GM21381 (cell line): ENCODE measurements at regions not wholly inside any gene's neighbourhood (a gene's known extent, or its start where the extent isn't known, plus 50 kb on each side); places are given as distances from the start of the nearest gene placed in this dataset.

Source experiments
- ATAC-seq: cut with Tn5 transposase; IDR thresholded peaks from one replicate; pipeline ENCODE4 v1.9.1; 2021; ENCODE audit warnings: mild to moderate bottlenecking, moderate library complexity; ENCODE audit not compliant: unreplicated experiment

DNA sequence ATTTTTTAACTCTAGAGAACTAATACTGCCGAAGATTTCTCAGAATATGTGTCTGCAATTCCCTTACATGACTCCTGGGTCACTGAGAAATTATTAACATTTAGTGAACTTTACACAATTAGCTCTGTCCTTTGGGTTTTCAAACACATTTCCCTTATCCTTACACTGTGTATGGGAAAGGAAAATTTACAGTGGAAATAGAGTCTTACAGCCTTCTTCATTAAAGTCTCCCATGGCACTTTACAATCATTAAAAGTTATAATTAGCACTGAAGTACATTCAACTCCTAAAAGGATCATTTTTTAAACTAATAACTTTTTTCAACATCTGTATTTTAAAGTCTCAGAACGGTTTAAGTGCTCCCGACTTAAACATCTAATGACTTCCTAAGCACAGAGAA, 627.5 kb upstream of the TYRP1 start:
- no peak for ATAC-seq

- ATAC-seq = no peak
Observed at GRCh38 chr9:12066455-12067035, 626.6 kb upstream of the TYRP1 start.

DNA sequence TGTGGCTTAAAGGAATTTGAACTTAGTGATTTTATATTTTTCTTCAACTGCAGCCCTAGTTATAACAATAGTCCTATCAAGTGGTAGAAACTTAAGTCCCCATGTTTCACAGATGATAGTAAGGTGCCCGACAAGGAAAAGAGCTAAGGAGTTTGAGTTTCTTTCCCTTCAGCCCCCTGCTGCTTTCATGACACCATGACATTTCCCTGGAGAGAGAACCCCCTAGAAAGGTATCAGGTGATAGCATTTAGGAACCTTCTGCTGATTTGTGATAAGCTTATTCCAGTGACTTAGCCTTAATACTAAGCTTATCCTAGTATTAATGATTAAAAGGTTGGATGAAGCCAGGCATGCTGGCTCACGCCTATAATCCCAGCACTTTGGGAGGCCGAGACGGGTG, 623.8 kb upstream of the TYRP1 start:
- ATAC-seq = no peak

- ATAC-seq = no peak
Observed at GRCh38 chr9:12085399-12085798, 607.8 kb upstream of the TYRP1 start.

DNA sequence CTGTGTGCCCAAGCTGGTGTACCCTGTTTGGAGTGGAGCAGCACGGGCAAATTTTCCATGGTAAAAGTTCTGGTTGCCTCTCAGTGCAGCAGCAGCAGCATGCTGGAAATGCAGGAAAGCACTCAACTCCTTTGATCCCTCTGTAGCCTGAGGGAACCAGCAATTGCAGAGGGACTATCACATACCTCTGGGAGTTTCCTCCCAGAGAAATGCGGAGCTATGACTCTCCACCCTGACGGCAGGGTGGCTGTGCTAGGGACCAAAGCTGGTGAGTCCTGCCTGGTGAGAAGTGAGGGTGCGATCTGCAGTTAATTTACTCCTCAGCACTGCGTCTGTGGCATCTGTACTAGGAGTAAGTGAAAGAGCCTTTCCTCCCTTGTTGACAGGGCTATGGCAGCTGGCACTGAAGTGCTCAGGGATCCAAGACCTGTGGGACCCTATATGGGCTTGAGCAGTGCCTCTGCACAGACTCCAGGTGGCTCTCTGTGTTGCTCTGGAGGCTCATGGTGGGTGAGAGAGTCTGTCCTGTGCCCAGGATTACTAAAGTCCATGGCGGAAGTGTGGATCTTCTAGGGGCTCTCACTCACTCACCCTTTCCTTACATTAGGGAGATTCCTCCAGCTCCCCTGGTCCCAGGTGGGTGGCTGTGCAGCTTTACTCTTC, 601.2 kb upstream of the TYRP1 start:
- ATAC-seq = no peak

DNA sequence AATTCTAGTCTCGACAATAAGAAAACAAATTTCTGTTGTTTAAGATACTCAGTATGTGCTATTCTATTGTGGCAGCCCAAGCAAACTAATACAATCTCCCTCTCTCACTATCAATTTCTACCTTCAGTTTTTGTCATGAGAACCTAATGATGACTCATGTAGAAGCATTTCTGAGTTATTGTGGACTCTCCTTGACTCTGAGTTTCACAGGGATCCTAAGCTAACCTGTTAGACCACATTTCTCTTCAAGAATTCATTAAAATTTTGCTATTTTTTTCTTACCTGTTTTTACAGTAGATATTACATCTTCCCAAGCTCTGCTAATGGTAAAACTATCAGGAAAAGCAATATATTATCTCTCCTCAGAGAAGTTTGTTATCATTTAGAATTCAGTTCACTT, 599.1 kb upstream of the TYRP1 start:
- no peak for ATAC-seq

- no peak for ATAC-seq
Observed at GRCh38 chr9:12095931-12096330, 597.3 kb upstream of the TYRP1 start.

- ATAC-seq = no peak
Observed at GRCh38 chr9:12133416-12133815, 559.8 kb upstream of the TYRP1 start.

DNA sequence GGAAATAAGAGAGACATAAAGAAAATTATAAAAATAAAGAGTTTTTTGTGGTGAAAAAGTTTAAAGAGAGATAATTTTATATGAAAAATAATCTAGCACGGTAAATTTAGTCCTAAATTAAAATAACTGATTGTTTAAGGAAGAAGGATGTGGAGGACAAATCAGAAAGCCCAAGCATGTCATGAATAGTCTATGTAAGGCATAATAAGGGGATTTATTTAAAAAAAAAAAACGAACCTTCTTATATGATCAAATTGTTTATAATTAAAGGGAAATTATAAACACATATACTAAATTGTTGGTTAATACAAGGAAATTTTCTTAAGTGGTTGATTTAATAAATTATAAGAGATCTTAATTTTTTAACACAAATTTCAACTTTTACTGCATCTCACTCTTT, 551.8 kb upstream of the TYRP1 start:
- no peak for ATAC-seq

GRCh38 chr9:12155401-12156134, 537.6 kb upstream of the TYRP1 start:
- ATAC-seq = no peak

DNA sequence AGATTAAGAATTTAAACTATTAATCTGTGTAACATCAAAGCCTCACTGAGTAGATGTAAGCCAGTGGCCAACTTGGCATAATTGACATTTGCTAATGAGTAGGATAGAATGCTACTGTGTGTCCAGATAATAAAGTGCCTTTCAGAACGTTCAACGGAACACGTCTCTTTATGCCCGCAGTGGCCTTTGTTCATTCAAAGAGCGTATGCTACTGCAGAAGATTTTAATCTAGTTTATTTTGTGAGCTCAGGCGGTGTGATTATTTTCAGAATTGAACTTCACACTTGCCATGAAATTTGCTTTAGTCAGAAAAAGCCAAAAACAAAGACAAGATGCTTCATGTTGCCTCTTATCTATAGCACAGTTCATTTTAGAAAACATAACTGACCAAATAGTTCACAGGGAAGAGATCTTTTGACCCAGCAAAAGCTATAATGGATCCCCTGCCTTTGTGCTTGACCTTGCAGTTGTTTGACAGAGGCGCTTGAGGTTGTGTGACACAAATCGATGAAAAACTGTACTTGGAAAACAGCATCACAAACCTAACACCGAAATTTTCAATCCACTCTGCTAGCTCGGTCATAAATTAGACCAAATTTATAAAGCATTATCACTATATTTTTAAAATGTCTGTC, 530.9 kb upstream of the TYRP1 start:
- ATAC-seq = no peak

DNA sequence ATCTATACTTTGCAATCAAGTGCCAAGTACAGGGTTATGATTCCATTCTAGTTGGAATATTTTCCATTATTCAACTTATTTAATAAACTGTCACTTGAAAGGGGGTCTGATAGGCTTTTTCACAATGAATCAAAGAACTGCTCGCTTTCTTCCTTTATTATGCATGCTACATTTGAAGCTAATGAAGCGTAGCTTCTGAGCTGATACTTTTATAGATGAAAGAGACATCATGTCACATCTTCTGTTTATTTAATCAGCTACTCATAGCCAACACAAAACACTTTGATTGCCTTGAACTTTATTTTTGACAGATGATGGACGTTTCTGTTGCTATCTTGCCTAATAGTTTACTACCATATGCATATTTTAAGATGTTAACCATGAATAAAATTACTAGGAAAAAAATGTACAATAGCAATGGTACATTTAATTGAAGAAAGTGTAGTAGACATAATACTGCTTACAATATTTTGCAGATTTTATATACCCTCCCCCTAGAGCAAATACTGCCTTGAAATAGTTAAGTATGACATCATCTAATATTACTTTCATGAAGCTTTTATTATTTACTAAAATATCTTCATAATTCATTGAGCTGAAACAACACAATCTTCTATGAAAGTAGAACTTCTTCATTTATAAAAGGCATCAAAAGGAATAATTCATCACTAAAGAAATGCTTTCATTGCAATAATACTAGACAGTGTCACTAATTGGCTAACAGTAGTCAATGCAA, 529.3 kb upstream of the TYRP1 start:
- ATAC-seq = no peak

- no peak for ATAC-seq
Observed at GRCh38 chr9:12166518-12166917, 526.7 kb upstream of the TYRP1 start.

DNA sequence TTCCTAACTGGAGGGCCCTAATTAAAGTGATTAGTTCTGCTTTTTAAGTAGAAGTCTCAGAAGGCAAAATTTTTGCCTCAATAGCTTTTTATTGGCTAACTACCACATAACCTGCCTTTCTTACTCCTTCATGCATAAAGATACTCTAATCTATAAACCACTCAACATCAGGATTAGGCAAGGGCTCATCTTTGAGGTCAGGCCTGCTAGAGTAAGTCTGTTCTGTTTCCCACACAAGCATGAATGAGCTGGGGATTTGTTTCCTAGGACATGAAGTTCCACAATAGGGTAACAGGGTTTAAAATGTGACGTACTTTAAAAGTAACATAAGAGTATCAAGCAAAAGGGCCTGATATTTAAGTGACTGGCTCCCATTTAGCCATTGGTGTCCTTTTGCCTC, 522.7 kb upstream of the TYRP1 start:
- no peak for ATAC-seq

DNA sequence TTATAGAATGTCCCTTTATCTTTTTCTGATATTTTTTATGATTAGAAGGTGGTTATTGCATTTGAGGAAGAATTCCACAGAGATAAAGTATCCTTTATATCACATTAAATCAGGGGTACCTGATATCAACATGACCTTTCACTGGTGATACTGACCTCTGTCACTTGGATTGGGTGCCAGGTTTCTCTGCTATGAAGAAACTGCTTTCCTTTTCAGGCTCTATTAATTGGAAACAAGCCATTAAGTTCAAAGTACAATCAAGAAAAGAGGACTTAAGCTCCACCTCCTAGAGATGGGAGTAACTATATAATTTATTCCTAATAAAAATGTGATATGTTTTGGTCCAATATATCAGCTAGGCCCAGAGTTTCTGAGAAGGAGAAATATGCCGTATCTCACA, 514.6 kb upstream of the TYRP1 start:
- ATAC-seq = no peak

- ATAC-seq = no peak
Observed at GRCh38 chr9:12182806-12183205, 510.4 kb upstream of the TYRP1 start.

DNA sequence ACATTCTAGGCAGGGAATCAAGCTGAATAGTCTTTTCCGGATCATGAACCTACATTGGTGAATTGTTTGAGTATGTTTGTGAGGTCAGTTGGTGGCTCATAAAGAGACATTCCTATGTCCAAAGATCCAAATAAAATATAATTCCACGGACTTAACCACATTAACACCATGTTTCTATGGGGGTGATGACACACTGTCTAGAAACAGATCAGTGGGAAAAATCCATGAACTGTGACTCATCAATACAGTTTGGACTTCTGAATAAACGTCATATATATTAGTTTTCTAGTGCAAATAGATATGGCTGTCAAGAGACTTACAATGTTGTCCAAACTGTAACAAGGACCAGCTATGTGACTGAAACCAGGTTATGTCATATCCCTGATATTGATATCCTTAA, 509.9 kb upstream of the TYRP1 start:
- no peak for ATAC-seq

GRCh38 chr9:12185856-12186255, 507.3 kb upstream of the TYRP1 start:
- ATAC-seq = no peak

DNA sequence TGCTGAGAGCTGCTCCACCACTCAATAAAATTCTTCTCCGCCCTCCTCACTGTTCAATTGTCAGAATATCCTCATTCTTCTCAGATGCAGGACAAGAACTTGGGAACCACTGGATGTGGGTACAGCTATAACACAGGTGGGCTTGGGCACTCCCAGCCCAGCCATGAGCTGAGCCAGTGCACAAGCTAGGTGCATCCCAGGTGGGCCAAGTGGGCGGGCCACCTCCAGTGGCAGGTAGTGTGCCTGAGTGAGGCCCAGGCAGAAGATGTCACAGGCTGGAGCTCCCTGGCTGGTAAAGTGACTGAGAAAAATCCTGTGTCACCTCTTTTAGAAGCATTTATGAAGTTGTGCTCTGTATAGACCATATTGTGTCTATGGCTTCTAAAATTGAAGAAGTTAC, 501.6 kb upstream of the TYRP1 start:
- ATAC-seq = no peak

- no peak for ATAC-seq
Observed at GRCh38 chr9:12194731-12195130, 498.5 kb upstream of the TYRP1 start.

DNA sequence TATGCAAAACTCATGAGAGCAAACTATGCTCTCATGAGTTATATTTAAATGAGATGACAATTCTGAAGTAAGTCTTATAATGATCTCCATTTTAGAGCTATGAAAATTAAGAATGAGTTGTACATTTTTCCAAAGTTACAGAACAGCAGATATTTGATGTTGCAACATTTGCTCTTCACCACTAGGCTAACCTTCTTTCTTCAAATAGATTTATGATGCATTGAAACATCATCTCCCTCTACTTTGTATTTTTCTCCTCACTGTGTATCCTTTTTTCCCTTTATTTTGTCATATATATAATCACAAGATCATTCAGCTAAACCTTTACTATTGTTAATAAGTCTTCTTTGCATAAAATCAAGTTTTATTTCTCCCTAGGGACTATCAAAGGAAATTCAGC, 497.7 kb upstream of the TYRP1 start:
- ATAC-seq = no peak
